Heart left ventricle (tissue), 16 donors: ENCODE measurements at regions not wholly inside any gene's neighbourhood (a gene's known extent, or its start where the extent isn't known, plus 50 kb on each side); places are given as distances from the start of the nearest gene placed in this dataset.

Experiments
- ATAC-seq, 4 donors: fragments of 200-7000 bp; cut with Tn5 transposase; one replicate each; pipeline ENCODE4 v1.9.1; 2020 to 2022; ENCODE audit warnings: moderate library complexity in 4 of 4, mild to moderate bottlenecking in 3 of 4, moderate number of reproducible peaks in 1 of 4
- DNase-seq, 5 donors: peaks; one replicate each; pipeline ENCODE4 v3.0.0-alpha.2; 2020
- H3K27ac ChIP-seq, 12 donors: fragments of 200-600 bp; sonication (generic) in 4 of 12; one replicate each; pipeline versions ENCODE4 v1.5.0 to v1.8.0; 2016 to 2022; ENCODE audit warnings: mild to moderate bottlenecking in 2 of 12
- H3K27me3 ChIP-seq, 9 donors: fragments of 200-600 bp; sonication (generic) in 2 of 9; one replicate each; pipeline versions ENCODE4 v1.5.1 to v1.8.0; 2016 to 2022; ENCODE audit warnings: mild to moderate bottlenecking in 3 of 9
- H3K36me3 ChIP-seq, 9 donors: fragments of 200-600 bp; sonication (generic) in 2 of 9; one replicate each; pipeline versions ENCODE4 v1.5.0 to v1.8.0; 2018 to 2022; ENCODE audit warnings: mild to moderate bottlenecking in 2 of 9
- H3K4me1 ChIP-seq, 12 donors: fragments of 200-600 bp; sonication (generic) in 4 of 12; one replicate each; pipeline versions ENCODE4 v1.5.0 to v1.8.0; 2016 to 2022; ENCODE audit warnings: mild to moderate bottlenecking in 3 of 12
- H3K4me3 ChIP-seq, 12 donors: fragments of 200-600 bp; sonication (generic) in 4 of 12; one replicate each; pipeline versions ENCODE4 v1.5.0 to v1.8.0; 2017 to 2022; ENCODE audit warnings: mild to moderate bottlenecking in 9 of 12, moderate library complexity in 4 of 12
- H3K9me3 ChIP-seq, 12 donors: fragments of 200-600 bp; sonication (generic) in 4 of 12; one replicate each; pipeline versions ENCODE4 v1.5.0 to v1.8.0; 2016 to 2022; ENCODE audit warnings: mild to moderate bottlenecking in 1 of 12
- CTCF ChIP-seq, 12 donors: fragments of 200-600 bp; sonication (generic) in 4 of 12; IDR thresholded peaks; one replicate each; pipeline versions ENCODE4 v1.5.0 to v1.8.0; 2018 to 2022; ENCODE audit warnings: antibody characterized with exemption in 12 of 12, mild to moderate bottlenecking in 5 of 12
- POLR2A ChIP-seq, 2 donors: fragments of 450-650 bp; IDR thresholded peaks; one replicate each; pipeline ENCODE4 v1.6.1; 2017; ENCODE audit warnings: antibody characterized with exemption in 2 of 2, mild to moderate bottlenecking in 2 of 2, moderate library complexity in 2 of 2
- WGBS, 4 donors: extraction: QIAGEN DNeasy Blood & Tissue Kit in 2 of 4; methylation state at CpG; one replicate each; pipeline versions ENCODE4 v1.1.5 to v1.1.7; 2013 to 2018; 5-methylcytosine and 5-hydroxymethylcytosine counted together
- intact Hi-C, 10 donors: fragments of 100-400 bp; cut with DNase I; formaldehyde crosslinking; loops; one replicate each; pipeline versions ENCODE4 v1.11.1 to v1.14.2; 2022
- donor health status: ischemic (EF 13 %, LVEDD 7.1; RV severe dilation, severe dysfunction).
- donor health status: healthy with polysubstance abuse.
- donor health status: DM: no; HTN: yes; CAD: no.
- donor health status: DM: no; HTN: no; CAD: no.
- donor health status: ischemic (EF 25% LVEDD 6.9; RV normal size, moderate dysfunction).
- donor health status: ischemic (EF 25% LVEDD 5.7; RV mildly dilated, moderate dysfunction).
- donor health status: healthy.
- donor health status: DM: yes; HTN: yes; CAD: no.
- donor health status: ischemic (EF 35%, LVEDD 5.7; RV mildly dilated, moderate dysfunction).
- donor health status: nonischemic (EF 11% LVEDD 7.7; RV severe dilation, severe dysfunction).
- donor health status: DM: yes; HTN: yes; CAD: no.
- donor health status: PGD.
- donor health status: ischemic (EF 29% LVEDD 5.4; RV normal size, mild dysfunction).
- donor health status: nonischemic (EF 23%, LVEDD 6.1; RV moderate dilation, normal function).

- Histone ChIP-seq H3K27me3 (no peaks in the 10 kb centered on the region), H3K4me3 (peak overlapping the region in 8 of 12 donors; percentile 7 to 49 (median 40)), H3K36me3 (no peaks in the 10 kb centered on the region), H3K9me3 (no peaks in the 10 kb centered on the region), H3K27ac (peak overlapping the region in 10 of 12 donors; percentile 13 to 75 (median 54)), H3K4me1 (peaks cover 0 to 18% (median 0%) of the 10 kb centered on the region in 12 donors)
- DNase-seq (peak in 4 of 5 donors; percentile 24 to 38 (median 32)), ATAC-seq (peak; percentile 87 to 93 (median 89))
- 16 to 22% (median 19%) methylated on average over 8 of the region's 8 CpGs for WGBS, 4 donors
- intact Hi-C loops, result loop anchor here in 9 of 10 donors (1.0 to 5.0 kb wide), 6 partner anchors 178 to 299 kb away; no protein-coding TSS in a partner anchor
- no peak for TF ChIP-seq POLR2A (IDR thresholded peaks at IDR 0.05)
- peak; percentile 55 to 81 (median 72) for TF ChIP-seq CTCF (IDR thresholded peaks at IDR 0.05)
Observed at GRCh38 chr7:15015545-15016314, 113.2 kb upstream of the DGKB start.

DNA sequence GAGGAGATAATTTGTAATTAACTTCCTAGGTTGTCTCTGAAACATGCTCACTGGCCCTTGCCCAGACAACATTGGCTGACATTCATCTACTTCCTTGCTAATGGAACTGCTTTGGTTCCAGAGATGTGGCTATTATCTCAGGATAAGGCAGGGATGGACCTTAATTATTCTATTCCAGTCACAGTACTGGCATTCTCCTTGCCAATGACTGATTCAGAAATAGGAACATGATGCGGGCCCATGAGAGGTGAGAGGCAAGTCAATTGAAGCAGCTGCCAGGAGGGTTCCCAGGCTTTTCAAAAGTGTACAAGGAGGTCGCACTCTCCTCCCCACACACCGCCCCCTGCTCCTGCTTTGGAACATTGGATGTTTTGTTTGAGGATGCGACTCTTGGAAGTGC is 109.6 kb upstream of the DGKB start:
- peak overlapping the region in 3 of 12 donors; percentile 1 to 52 (median 27) for H3K27ac ChIP-seq
- DNase-seq (peak in 1 of 5 donors; percentile 24), ATAC-seq (peak in 3 of 4 donors; percentile 56 to 85 (median 74))
- no peak for TF ChIP-seq POLR2A (IDR thresholded peaks at IDR 0.05)
- TF ChIP-seq CTCF (IDR thresholded peaks at IDR 0.05), result no peak
- H3K4me1 ChIP-seq, result peaks cover 0 to 18% (median 0%) of the 10 kb centered on the region in 12 donors
- intact Hi-C loops, result no loop called here
- WGBS, 4 donors, result 38 to 75% (median 65%) methylated on average over 4 of the region's 4 CpGs
- H3K36me3 ChIP-seq, result no peaks in the 10 kb centered on the region
- no peaks in the 10 kb centered on the region for H3K9me3 ChIP-seq
- H3K4me3 ChIP-seq, result no peak overlapping the region
- H3K27me3 ChIP-seq, result no peaks in the 10 kb centered on the region

DNA sequence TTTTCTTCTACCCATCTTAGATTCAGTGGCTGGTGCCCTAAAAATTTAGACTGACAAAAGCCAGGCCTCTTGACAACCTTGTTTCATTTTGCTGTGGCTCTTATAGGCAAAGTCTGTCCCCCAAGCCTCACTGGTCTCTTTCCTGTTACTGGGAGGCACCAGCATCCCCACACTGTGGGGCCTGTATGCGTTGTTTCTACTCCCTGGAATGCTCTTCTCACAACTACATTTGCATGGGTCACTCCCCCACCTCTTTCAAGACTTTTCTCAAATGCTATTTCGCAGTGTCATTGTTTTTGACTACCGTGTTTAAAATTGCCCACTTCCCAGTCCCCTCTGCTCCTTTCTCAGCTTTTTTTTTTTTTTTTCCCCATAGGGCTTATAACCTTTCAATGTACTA is 108.7 kb upstream of the DGKB start:
- 65 to 77% (median 71%) methylated on average over 3 of the region's 3 CpGs for WGBS, 4 donors
- Histone ChIP-seq H3K9me3 (no peaks in the 10 kb centered on the region), H3K4me3 (no peak overlapping the region), H3K27ac (no peak overlapping the region), H3K27me3 (no peaks in the 10 kb centered on the region), H3K36me3 (no peaks in the 10 kb centered on the region), H3K4me1 (peaks cover 0 to 18% (median 0%) of the 10 kb centered on the region in 12 donors)
- intact Hi-C loops, result no loop called here
- no peak for DNase-seq
- no peak for TF ChIP-seq POLR2A (IDR thresholded peaks at IDR 0.05)
- no peak for TF ChIP-seq CTCF (IDR thresholded peaks at IDR 0.05)
- no peak for ATAC-seq

GRCh38 chr7:15007507-15007906 is 105.0 kb upstream of the DGKB start:
- Histone ChIP-seq H3K27ac (no peak overlapping the region), H3K4me1 (peaks cover 0 to 7% (median 0%) of the 10 kb centered on the region in 12 donors), H3K27me3 (no peaks in the 10 kb centered on the region), H3K9me3 (no peaks in the 10 kb centered on the region), H3K36me3 (no peaks in the 10 kb centered on the region), H3K4me3 (no peak overlapping the region)
- intact Hi-C loops, result loop anchor here in 1 of 10 donors (5.0 kb wide), 1 partner anchor 290 kb away; no protein-coding TSS in a partner anchor
- ATAC-seq, result no peak
- TF ChIP-seq CTCF (IDR thresholded peaks at IDR 0.05) (no peak), POLR2A (IDR thresholded peaks at IDR 0.05) (no peak)
- no peak for DNase-seq
- WGBS, 4 donors, result 79 to 90% (median 83%) methylated on average over 5 of the region's 5 CpGs
